ENCODE measurements at regions not wholly inside any gene's neighbourhood (a gene's known extent, or its start where the extent isn't known, plus 50 kb on each side); places are given as distances from the start of the nearest gene placed in this dataset.

DNA sequence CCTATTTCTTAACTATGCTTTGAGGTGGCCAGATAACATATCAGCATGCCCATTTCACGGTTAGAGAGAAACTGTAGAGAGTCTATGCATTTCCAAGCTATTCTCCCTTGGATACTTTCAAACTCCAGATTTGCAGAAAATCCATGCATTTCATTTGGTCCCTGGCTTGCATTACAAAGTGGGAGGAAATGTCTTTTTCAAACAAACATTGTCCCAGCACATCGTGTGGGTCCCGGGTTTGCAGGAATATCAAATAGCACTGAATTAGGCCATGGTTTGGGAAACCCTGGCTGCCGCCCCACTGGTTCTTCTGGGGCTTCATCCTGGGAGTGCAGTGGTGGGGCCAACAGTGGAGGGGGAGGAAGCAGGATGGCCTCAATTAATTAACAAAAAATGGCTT, 171.9 kb downstream of the IRX5 start:
- TF ChIP-seq EZH2phosphoT487 (IDR thresholded peaks at IDR 0.05; ENCODE audit: borderline replicate concordance, low read depth, low read length) (no peak), CTCF (conservative IDR thresholded peaks at IDR 0.05; ENCODE audit: low read length) (no peak)
- Histone ChIP-seq H3K4me3 (ENCODE audit: low read depth, low read length, poor library complexity, severe bottlenecking) (no peak overlapping the region), H3K4me2 (ENCODE audit: low read length) (no peak overlapping the region), H2AFZ (ENCODE audit: low read length) (no peak overlapping the region), H3K27ac (ENCODE audit: low read depth, low read length, poor library complexity, severe bottlenecking) (no peak overlapping the region), H3K9me2 (ENCODE audit: insufficient read depth, low read length) (no peaks in the 10 kb centered on the region), H4K20me1 (ENCODE audit: insufficient read depth, low read length) (no peaks in the 10 kb centered on the region), H3K79me2 (ENCODE audit: insufficient read depth, low read depth, low read length) (no peaks in the 10 kb centered on the region), H3K4me1 (ENCODE audit: insufficient read depth, low read length, poor library complexity, severe bottlenecking) (no peaks in the 10 kb centered on the region), H3K36me3 (ENCODE audit: insufficient read depth, low read length) (no peaks in the 10 kb centered on the region), H3K9me3 (ENCODE audit: low read length) (0 out of 2 replicates have a peak, but pooled peaks cover 5% of the 10 kb centered on the region)
- no TSS peak for BruUV-seq (replicated peaks)
- POLR2A ChIA-PET = interaction anchor here (0.6 kb wide), 1 partner anchor 18 kb away, joined by 3 read pairs; no protein-coding TSS in a partner anchor
- CTCF ChIA-PET (ENCODE audit: unreplicated experiment) = no interaction called here
- intact Hi-C loops (cut with micrococcal nuclease; ENCODE audit: unreplicated experiment) = no loop called here
- DNase-seq (ENCODE audit: low spot score) = no peak

- TF ChIP-seq EZH2phosphoT487 (IDR thresholded peaks at IDR 0.05; ENCODE audit: borderline replicate concordance, low read depth, low read length) (no peak), CTCF (conservative IDR thresholded peaks at IDR 0.05; ENCODE audit: low read length) (no peak)
- no peaks in the 10 kb centered on the region for H3K79me2 ChIP-seq (ENCODE audit: insufficient read depth, low read depth, low read length)
- ChIA-PET POLR2A (no interaction called here), CTCF (ENCODE audit: unreplicated experiment) (no interaction called here)
- no peak overlapping the region for H2AFZ ChIP-seq (ENCODE audit: low read length)
- H3K27ac ChIP-seq (ENCODE audit: low read depth, low read length, poor library complexity, severe bottlenecking) = no peak overlapping the region
- no peak for DNase-seq (ENCODE audit: low spot score)
- intact Hi-C loops (cut with micrococcal nuclease; ENCODE audit: unreplicated experiment) = no loop called here
- no TSS peak for BruUV-seq (replicated peaks)
- no peaks in the 10 kb centered on the region for H3K36me3 ChIP-seq (ENCODE audit: insufficient read depth, low read length)
- no peaks in the 10 kb centered on the region for H3K4me1 ChIP-seq (ENCODE audit: insufficient read depth, low read length, poor library complexity, severe bottlenecking)
- H3K9me2 ChIP-seq (ENCODE audit: insufficient read depth, low read length) = no peaks in the 10 kb centered on the region
- H3K4me3 ChIP-seq (ENCODE audit: low read depth, low read length, poor library complexity, severe bottlenecking) = no peak overlapping the region
- H3K4me2 ChIP-seq (ENCODE audit: low read length) = no peak overlapping the region
- H4K20me1 ChIP-seq (ENCODE audit: insufficient read depth, low read length) = no peaks in the 10 kb centered on the region
- H3K9me3 ChIP-seq (ENCODE audit: low read length) = no peaks in the 10 kb centered on the region
Observed at GRCh38 chr16:55107851-55108250, 177.2 kb downstream of the IRX5 start.

DNA sequence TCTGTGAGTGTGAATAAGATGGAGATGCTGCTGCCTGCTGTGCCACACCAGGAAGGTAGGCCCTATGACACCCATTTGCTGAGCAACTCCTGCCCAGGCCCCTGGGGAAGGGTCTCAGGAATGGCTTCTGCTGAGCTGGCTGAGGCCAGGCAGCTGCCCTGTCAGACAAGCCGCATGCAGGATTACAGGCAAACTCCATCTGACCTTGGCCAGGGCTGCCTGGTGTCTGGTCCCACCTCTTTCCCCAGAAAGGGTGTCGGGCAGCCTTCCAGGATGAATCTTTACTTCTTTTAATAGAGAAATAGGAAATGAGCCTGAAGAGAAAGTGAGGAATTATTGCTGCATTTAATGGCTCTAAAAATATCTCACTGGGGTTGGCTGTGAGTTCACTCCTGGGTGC, 182.5 kb downstream of the IRX5 start:
- no peaks in the 10 kb centered on the region for H3K9me3 ChIP-seq (ENCODE audit: low read length)
- DNase-seq (ENCODE audit: low spot score) = no peak
- no peaks in the 10 kb centered on the region for H3K79me2 ChIP-seq (ENCODE audit: insufficient read depth, low read depth, low read length)
- CTCF ChIA-PET (ENCODE audit: unreplicated experiment) = no interaction called here
- intact Hi-C loops (cut with micrococcal nuclease; ENCODE audit: unreplicated experiment) = no loop called here
- H3K9me2 ChIP-seq (ENCODE audit: insufficient read depth, low read length) = no peaks in the 10 kb centered on the region
- H3K27ac ChIP-seq (ENCODE audit: low read depth, low read length, poor library complexity, severe bottlenecking) = no peak overlapping the region
- H3K4me1 ChIP-seq (ENCODE audit: insufficient read depth, low read length, poor library complexity, severe bottlenecking) = no peaks in the 10 kb centered on the region
- POLR2A ChIA-PET = no interaction called here
- H3K4me3 ChIP-seq (ENCODE audit: low read depth, low read length, poor library complexity, severe bottlenecking) = no peak overlapping the region
- no peaks in the 10 kb centered on the region for H3K36me3 ChIP-seq (ENCODE audit: insufficient read depth, low read length)
- BruUV-seq (replicated peaks) = no TSS peak
- TF ChIP-seq CTCF (conservative IDR thresholded peaks at IDR 0.05; ENCODE audit: low read length) = no peak
- no peak for TF ChIP-seq EZH2phosphoT487 (IDR thresholded peaks at IDR 0.05; ENCODE audit: borderline replicate concordance, low read depth, low read length)
- no peak overlapping the region for H3K4me2 ChIP-seq (ENCODE audit: low read length)
- no peaks in the 10 kb centered on the region for H4K20me1 ChIP-seq (ENCODE audit: insufficient read depth, low read length)
- no peak overlapping the region for H2AFZ ChIP-seq (ENCODE audit: low read length)
